GM23248 (cell line): ENCODE measurements at regions not wholly inside any gene's neighbourhood (a gene's known extent, or its start where the extent isn't known, plus 50 kb on each side); places are given as distances from the start of the nearest gene placed in this dataset.

Experiments used
- EZH2 ChIP-seq: fragments of 200-600 bp; sonication (generic); IDR thresholded peaks from 2 replicates; pipeline ENCODE4 v1.6.1; 2018; ENCODE audit warnings: antibody characterized with exemption, mild to moderate bottlenecking; ENCODE audit not compliant: insufficient read depth, poor library complexity, severe bottlenecking
- EZH2phosphoT487 ChIP-seq: fragments of 200-600 bp; sonication (generic); IDR thresholded peaks from 2 replicates; pipeline ENCODE4 v1.6.1; 2018; ENCODE audit warnings: antibody characterized with exemption, moderate library complexity, mild to moderate bottlenecking, low read depth; ENCODE audit not compliant: insufficient read depth

- TF ChIP-seq EZH2phosphoT487, result no peak
- no peak for TF ChIP-seq EZH2
Observed at GRCh38 chr5:82649943-82650342, 371.8 kb upstream of the RPS23 start.
